Brain pericyte (primary cell): ENCODE measurements at regions not wholly inside any gene's neighbourhood (a gene's known extent, or its start where the extent isn't known, plus 50 kb on each side); places are given as distances from the start of the nearest gene placed in this dataset.
"Not testable (repeated sequence)": the region's sequence is repeated elsewhere in the genome, so short reads cannot be mapped to it uniquely, and the experiment has no call there.

Experiments
- DNase-seq: peaks from one replicate; pipeline ENCODE4 v3.0.0-alpha.2; 2012; ENCODE audit warnings: low read depth, low spot score

DNA sequence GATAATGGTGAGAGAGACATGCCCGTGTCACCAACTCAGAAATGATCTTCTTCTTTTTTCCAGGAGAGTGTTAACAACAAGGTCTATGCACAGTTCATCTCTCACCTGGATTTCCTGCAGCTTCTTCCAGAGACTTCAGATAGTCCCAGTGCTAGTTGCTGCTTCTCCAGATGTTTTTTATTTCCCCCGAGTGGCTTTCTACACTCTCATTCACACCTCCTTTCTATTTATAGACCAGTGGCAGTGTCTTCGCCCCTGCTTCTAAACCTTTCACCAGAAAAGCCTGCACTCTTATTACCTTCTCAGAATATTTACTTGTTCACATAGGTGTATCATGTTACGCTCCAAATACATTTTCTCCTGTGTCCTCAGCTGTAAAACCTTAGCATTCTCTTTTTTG lies 558.8 kb upstream of the CHAC2 start:
- no peak for DNase-seq

DNA sequence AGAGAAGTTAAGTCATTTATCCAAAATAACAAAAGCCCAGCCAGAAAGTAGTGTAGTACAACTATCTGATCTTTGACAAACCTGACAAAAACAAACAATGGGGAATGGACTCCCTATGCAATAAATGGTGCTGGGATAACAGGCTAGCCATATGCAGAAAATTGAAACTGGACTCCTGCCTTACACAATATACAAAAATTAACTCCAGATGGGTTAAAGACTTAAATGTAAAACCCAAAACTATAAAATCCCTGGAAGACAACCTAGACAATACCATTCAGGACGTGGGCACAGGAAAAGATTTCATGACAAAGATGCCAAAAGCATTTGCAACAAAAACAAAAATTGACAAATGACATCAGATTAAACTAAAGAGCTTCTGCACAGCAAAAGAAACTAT lies 561.4 kb upstream of the CHAC2 start:
- DNase-seq, result not testable (repeated sequence)

DNA sequence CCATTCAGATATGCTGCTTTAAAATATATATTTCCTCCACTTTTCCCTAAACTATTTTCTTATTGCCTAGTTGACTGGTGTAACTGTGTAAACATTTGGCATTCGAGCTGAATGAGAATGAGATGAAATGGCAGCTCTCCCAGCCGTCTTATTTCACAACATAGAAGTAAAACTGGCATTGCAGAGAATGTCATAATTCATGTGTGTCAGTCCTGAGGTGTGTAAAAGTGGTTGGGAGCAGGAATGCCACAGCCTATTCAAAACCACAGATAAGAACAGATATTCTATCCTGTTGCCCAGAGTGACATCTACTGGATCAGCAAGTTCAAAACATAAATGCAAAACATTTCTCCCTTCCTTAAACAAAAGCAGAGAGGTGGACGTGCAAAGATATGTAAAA lies 565.5 kb upstream of the CHAC2 start:
- DNase-seq, result peak; percentile 1

DNA sequence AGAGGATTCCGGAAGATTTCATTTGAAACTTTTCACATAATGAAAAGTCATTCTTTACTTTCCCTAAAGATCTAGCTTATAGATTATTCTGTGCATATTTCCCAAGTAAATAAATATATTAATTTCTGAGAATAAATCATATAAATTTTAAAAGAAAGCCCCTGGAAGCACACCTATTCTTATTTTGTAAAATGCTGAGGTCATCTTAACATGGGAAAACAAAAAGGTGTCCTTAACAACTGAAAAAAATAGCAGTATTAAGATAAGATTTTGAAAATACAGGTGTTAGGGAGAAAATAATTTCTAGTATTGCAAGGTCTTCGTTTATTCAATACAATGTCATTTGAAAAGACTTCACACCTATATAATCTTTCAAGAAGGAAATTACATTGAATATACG lies 567.5 kb upstream of the CHAC2 start:
- DNase-seq, result no peak

DNA sequence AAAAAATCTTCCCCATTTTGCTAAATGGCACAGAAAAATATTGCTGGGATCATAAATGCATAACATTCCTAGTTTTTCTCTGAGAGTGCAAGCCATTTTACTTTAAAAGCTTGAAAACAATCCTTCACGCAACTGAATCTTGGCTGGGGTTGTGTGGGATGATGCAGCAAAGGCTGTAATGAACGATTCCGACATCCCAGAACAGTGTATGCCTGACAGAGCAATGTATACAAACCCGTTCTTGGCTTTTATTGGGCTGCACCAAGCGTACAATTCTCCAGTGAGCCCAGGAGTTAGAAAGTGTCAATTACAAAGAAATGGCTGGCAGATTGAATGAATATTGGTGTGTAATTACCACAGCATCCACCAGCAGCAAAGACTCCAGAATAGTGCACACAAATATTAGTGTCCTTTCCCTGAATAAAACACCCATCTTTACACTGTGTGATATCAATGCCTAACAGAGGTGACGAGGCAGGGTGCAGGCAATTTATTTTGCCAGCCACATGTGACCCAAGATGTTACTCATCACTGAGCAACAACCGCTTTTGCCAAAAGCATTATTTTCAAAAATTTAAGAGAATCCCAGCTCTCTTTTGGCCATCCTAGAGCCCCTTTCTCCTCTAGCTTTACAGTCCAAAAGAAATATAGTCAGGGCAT lies 578.6 kb upstream of the CHAC2 start:
- DNase-seq, result no peak

DNA sequence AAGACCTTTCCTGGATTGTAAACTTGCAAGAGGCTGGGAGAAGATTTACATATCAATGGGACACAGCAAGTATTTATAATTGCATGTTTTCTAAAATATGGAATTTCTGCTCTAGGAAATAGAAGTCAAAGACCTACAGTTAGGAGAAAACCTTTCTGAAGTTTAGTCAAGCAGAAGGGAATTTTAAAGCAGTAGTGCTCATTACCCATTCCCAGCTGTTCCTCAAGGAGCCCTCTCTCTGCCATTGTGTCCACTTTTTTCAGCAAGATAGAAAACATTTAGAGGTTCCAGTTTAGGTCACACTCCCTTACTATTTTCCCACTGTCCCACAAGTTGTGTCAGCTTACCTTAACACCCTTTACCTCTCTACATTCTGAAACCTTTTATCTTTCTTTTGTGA lies 584.0 kb upstream of the CHAC2 start:
- DNase-seq, result no peak

DNA sequence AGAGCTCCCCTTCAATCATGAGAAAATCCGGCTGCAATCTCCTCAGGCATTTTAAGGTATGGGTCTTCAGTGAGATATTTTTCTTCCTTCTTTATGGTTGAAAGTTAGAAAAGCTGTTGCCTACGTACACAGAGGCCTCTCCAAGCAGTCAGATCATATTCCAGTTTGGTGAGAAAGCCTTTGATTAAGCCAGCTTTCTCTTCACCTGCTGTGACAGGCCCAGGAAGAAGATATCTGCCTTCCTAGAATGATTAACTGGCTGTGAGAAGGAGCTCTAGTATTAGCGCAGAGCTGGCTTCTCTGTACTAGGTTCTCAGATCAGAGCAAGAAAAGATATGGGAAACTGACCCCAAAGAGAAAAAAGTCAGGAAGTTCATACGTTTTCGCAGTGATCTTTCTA lies 585.0 kb upstream of the CHAC2 start:
- no peak for DNase-seq

DNA sequence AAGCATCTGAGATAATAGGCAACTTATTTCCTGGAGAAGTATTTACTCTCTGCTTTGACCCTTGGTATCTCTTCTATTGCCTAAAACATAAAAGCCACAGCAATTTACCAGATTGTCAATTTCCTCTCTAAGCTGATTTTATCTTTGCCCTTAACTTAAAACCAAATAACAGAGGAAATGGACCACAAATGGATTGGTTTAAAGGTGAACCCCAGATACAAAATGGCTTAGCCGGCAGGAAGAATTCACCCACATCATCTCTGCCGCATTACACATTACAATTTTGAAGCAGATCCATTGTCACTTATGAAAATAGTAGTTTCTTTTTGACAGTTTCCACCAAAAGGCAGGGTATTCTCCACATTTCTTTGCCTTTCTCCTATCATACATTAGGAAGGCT lies 585.8 kb upstream of the CHAC2 start:
- no peak for DNase-seq

DNA sequence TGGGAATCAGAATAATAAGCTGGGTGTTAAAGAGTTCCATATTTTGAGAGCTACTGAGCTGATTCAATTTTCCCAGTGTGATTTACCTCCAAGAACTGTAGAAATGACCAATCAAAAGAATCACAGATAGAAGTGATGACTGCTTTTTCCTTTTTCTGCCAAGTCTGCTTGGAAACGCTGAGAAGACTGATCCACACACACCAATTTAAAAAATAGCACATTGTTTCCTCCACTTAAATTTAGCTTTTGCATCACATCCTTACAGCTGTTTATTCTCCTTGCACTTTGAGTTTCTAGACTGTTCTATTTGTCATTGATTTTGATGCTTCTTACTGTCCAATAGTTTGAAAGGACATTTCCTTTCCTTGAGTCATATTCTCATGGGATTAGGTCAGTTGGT lies 590.3 kb upstream of the CHAC2 start:
- DNase-seq, result no peak

DNA sequence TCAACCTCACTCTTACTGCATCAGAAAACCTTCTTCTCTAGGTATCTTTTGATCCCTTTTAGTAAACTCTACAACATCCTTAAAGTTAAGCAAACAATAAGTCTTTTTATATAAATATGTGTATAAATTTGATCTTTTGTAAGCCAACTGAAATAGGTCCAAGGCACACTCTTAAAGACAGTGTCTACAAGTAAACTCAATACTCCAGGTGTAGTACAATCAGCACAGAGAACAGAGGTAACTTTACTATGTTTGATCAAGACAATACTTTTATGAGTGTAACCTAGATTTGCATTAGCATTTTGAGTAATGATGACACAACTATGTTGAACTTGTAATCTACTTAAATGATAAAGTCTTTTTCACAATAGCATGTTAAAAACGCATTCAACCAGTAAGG lies 593.1 kb upstream of the CHAC2 start:
- DNase-seq, result no peak

DNA sequence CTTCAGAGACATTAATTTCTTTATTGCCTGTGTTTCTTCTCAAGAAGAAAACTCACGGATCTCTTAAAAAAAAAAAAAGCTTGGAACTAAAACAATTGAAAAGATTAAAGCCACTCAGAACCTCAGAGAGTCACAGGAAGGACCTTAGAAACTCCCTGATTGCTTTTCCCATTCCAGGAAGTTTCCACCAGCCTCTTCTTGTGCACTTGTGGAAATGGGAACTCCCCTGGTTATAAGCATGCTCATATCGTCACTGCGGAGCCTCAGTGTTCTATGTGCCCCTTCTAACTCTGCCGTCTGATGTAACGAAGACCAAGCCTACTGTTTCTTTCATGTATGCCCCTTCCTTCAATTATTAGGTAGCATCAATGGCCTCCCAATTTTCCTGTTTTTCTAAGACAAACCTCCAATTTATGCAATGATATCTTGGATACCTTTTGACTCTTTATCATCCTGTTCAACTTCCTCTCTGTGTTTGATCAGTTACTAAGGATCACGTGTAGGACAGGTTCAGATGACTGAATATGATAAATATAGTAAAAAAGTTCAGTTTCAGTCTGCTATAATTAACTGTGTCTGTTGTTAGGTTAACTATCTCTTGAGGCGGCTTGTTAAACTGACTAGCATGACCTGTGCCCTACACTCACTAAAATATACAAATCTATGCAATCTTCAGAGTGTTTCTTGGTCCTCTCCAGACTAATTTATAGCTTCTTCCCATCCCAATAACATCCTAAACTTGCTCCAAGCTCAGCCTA lies 593.7 kb upstream of the CHAC2 start:
- no peak for DNase-seq

DNA sequence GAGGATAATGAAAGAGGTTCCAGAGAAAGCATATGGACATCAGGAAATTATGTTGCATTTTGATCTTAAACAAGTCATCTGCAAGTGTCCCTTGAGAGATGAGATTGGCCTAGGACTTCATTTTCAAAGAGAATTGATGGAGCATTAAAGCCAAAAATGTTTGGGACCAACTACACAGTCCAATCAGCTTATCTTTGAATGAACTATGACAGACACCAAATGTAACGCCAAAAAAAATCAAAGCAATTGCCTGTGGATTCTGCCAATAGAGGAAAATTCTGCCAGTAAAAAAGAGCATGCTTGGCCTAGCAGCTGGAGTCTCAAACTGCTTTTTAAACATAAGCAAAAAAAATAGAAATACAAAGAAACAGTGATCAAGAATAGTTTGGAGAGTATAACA lies 594.5 kb upstream of the CHAC2 start:
- DNase-seq, result no peak

DNA sequence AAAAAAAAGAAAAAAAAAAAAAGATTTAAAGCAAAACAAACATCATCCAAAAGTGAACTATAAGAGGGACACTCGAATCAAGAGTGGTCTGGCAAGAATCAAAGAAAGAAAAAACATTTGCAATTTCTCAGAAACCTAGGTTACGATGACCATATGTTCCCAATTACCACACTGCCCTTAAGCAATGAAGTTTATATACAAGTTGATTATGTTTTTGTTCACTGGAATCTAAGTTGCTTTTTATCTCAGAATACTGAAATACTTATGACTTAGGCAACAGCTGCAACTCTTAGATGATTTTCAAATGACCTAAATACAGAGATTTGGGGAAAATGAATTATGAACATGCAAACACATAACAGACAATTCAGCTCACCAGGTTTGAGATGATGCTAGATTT lies 597.1 kb upstream of the CHAC2 start:
- peak; percentile 16 for DNase-seq

DNA sequence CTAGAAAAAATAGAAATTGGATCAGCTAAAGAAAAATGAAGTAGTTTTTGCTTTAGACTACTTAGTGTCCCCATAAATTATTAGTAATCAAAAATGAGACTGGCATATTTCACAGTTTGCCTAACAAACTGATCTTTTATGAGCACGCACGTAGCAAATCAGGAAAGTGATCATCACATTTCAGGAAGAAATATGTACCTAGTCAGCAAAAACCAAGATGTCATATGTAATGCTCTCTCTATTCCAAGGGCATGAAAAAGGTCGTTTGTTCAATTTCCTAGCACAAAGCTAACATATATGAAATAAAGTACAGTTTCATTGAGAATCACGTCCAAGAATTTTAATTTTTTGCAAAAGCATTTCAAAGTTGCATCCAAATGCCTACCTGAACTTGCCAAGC lies 600.4 kb upstream of the CHAC2 start:
- no peak for DNase-seq

DNA sequence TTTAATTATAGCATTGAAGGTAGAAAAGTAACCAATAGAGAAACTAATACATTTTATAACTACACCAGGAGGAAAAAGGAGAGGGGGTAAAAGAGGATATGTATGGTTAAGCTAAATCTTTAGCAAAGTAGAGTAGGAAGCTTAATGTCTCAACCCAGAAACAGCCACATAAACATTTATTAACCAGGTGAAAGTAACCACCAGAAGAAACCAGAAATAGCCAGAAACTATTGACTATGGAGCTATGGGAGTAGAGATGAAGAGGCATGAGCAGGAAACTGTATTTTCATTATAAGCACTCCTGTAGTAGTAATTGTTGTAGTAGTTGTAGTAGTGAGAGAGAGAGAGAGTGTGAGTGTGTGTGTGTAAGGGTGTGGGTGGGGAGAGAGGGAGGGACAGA lies 617.5 kb upstream of the CHAC2 start:
- no peak for DNase-seq

DNA sequence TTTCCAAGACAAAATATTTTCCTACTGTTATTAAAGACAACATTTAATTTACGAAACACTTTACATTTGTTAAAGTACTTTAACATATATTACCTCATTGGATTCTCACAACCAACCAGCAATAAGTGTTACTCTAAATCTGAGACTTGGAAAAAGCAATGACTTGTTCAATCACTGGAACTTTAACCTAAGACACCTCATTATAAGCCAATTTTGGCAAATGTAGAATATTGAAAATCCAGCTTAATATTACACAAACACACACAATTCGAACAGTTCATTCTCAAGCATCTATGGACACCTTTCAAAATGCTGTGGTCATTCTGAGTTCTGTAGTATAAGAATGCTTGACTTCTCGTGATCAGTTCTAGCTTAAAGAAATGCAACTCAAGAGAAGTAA lies 619.4 kb upstream of the CHAC2 start:
- DNase-seq, result no peak

DNA sequence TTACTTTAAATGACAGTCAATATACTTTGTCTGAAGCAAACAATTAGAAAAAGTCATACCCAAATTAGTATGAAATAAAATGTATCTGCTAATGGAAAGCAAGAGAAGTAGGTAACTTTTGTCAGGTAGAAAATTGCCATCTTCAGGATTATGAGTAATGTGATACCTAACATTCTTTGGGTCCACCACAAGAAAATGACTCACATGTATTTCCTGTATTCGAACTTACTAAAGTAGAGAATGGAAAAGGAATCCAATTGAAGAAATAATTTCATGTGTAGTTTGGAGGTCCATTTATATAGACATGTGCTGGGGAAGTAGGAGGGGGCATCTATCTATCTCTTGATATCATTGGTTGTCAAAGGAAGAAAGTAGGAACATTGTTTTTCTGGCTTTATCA lies 636.2 kb upstream of the CHAC2 start:
- no peak for DNase-seq

DNA sequence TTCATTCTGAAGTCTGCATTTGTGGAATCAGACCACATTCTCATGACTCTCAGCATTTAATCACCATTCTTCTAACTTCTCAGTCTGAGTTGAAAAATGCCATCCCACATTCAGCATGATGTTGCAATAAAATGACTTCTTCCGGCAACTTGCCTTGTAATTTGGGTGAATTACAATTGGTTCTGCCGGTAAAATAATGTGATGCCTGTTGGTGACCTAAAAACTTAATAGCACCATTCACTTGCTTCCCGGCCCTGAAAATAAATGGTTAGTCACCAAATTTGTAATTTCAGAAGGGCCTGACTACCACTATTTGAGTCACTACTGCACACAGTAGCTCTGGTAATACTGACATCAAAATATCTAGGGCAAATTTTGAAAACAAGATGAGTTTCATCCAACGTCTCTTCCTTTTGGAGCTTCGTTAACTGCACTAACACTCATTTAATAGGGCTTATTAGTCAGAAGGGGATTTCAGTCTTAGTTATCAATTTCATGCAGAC lies 637.1 kb upstream of the CHAC2 start:
- DNase-seq, result no peak

DNA sequence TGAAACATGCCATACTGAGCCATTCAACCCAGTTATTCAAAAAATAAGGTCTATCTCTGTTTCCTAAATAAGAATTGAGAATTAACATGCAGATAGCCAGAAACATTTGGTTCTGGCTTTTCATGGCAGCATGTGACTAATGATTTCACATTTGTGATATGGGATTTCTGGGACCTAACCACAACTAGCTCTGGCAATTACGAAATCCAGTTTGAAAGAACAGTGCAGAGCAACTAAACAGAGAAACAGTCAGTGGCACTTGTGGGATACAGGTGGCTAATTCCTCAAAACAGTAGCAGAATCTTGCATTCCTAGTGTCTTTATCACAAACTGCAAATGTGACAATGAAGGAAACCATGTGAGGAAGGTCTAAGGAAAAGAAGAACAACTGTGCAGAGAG lies 637.8 kb upstream of the CHAC2 start:
- no peak for DNase-seq

DNA sequence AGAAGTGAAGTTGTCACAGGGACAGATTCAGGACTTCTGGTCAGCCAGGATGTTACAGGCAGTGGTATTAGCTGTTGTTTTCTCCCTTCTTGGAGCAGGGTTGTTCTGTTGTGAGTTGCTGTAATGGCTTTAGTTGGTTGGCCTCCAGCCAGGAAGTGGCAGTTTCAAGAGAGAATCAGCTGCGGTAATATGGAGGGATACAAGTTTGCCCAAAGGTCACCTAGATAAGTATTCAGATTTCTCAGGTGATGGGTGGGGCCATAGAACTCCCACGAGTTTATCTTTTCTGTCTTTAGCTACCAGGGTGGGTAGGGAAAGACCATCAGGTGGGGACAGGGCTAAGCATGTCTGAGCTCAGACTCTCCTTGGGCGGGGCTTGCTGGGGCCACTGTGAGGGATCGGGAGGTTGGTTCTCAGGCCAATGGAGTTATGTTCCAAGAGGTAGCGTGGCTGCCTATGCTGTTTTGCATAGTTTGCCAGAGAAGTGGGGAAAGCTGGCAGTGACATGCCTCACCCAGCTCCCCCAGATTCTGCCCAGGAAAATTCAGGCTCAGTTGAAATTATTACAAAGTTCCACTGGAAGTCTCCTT lies 640.4 kb upstream of the CHAC2 start:
- no peak for DNase-seq

DNA sequence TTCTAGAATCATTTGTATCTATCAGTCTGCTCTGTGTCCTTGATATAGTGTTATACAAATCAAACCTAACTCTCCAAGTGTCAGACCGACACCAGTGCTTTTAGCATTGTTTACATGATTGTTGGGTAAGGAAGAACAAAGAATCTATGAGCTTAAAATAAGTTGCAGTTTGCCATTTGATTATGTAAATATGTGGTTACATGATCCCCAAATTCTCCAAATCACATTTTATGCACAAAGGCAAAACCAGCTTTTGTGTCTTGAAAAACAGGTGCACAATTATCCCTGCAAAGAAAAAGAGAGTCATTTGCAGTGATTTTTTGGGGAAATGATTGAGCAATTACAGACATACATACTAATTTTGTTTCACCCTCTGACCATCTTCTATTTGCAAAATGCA lies 652.6 kb upstream of the CHAC2 start:
- no peak for DNase-seq

DNA sequence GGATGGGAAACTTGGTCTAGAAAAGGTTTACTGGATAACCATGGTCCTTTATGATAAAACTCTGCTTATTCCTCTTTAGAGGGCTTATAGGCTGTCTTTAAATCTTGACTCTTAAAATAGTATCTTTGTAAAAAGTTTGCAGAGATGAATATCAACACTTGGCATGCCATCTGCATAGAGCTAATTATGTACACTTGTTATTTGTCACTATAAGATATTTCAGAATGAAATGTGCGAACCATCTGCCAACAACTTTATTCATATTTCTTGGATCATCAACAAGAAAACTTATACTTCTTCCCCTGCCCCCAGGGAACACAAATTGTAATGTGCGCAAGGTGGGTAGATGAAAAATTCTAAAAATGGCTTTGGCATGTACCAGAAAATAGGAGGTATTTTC lies 653.0 kb upstream of the CHAC2 start:
- no peak for DNase-seq

DNA sequence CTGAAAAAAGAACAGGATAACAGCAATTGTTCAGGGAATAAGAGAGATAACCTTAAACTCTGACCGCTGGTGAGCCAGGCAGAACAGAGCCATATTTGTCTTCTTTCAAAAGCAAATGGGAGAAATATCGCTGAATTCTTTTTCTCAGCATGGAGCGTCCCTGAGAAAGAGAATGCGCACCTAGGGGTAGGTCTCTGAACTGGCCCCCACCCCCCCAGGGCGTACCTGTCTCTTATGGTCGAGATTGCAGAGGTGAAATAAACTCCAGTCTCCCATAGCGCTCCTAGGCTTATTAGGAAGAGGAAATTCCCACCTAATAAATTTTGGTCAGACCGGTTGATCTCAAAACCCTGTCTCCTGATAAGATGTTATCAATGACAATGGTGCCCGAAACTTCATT lies 655.2 kb upstream of the CHAC2 start:
- DNase-seq, result not testable (repeated sequence)
